A673 (cell line): ENCODE measurements at regions not wholly inside any gene's neighbourhood (a gene's known extent, or its start where the extent isn't known, plus 50 kb on each side); places are given as distances from the start of the nearest gene placed in this dataset.
"Not testable (repeated sequence)": the region's sequence is repeated elsewhere in the genome, so short reads cannot be mapped to it uniquely, and the experiment has no call there.

Experiments
- BruUV-seq: library from RNA; stranded (reverse); fragments of 400-500 nt; replicated peaks from 2 replicates; lab custom pipeline; 2021; lab: Mats Ljungman, UMichigan
- CTCF ChIA-PET: fragments of 300-600 bp; sonication (Branson Sonifier 250); formaldehyde crosslinking; loops from one replicate; lab custom pipeline; 2022; ENCODE audit warnings: antibody characterized with exemption; lab: Charles Lee
- POLR2A ChIA-PET: fragments of 300-600 bp; sonication (Branson Sonifier 250); formaldehyde crosslinking; loops from one replicate; lab custom pipeline; 2022; ENCODE audit warnings: antibody characterized with exemption; ENCODE audit not compliant: low non-redundant PET; lab: Charles Lee
- DNase-seq: peaks from one replicate; pipeline ENCODE4 v3.0.0-alpha.2; 2015; ENCODE audit warnings: low spot score
- H3K27ac ChIP-seq: fragments of 200-600 bp; sonication (generic); 2 replicates; pipeline ENCODE4 v1.5.1; 2016; ENCODE audit warnings: mixed run types, low read depth, mild to moderate bottlenecking, mixed read lengths, antibody characterized with exemption, low read length; ENCODE audit not compliant: poor library complexity, severe bottlenecking
- H3K27me3 ChIP-seq: fragments of 200-600 bp; sonication (generic); replicated peaks from 2 replicates; pipeline ENCODE4 v1.6.1; 2017; ENCODE audit warnings: mixed run types, low read depth, mild to moderate bottlenecking, mixed read lengths, antibody characterized with exemption, low read length; ENCODE audit not compliant: insufficient read depth, poor library complexity
- H3K36me3 ChIP-seq: fragments of 200-600 bp; sonication (generic); 2 replicates; pipeline ENCODE4 v1.6.1; 2016; ENCODE audit warnings: mixed run types, mild to moderate bottlenecking, mixed read lengths, antibody characterized with exemption, low read length; ENCODE audit not compliant: insufficient read depth, poor library complexity, severe bottlenecking
- H3K4me1 ChIP-seq: fragments of 200-600 bp; sonication (generic); 2 replicates; pipeline ENCODE4 v1.6.1; 2017; ENCODE audit warnings: mixed run types, mild to moderate bottlenecking, mixed read lengths, antibody characterized with exemption, low read length; ENCODE audit not compliant: insufficient read depth, poor library complexity, severe bottlenecking
- H3K4me3 ChIP-seq: fragments of 200-600 bp; sonication (generic); 2 replicates; pipeline ENCODE4 v1.5.1; 2016; ENCODE audit warnings: low read depth, mixed run types, mild to moderate bottlenecking, mixed read lengths, low read length; ENCODE audit not compliant: poor library complexity, severe bottlenecking
- H3K9me3 ChIP-seq: fragments of 200-600 bp; sonication (generic); 2 replicates; pipeline ENCODE4 v1.6.1; 2016; ENCODE audit warnings: mixed run types, low read depth, mild to moderate bottlenecking, mixed read lengths, antibody characterized with exemption, low read length; ENCODE audit not compliant: poor library complexity, severe bottlenecking
- CTCF ChIP-seq: fragments of 300-800, 200-600 bp; sonication (generic); conservative IDR thresholded peaks from 2 replicates; pipeline ENCODE4 v1.5.1; 2017; ENCODE audit warnings: low read depth, mild to moderate bottlenecking, antibody characterized with exemption, low read length, moderate library complexity, mixed read lengths
- EZH2 ChIP-seq: fragments of 200-600 bp; sonication (generic); IDR thresholded peaks from 2 replicates; pipeline ENCODE4 v1.6.1; 2017; ENCODE audit warnings: borderline replicate concordance, low read depth, mild to moderate bottlenecking, mixed read lengths, antibody characterized with exemption, low read length; ENCODE audit not compliant: poor library complexity, severe bottlenecking
- intact Hi-C: fragments of 100-400 bp; cut with micrococcal nuclease; formaldehyde crosslinking; loops from one replicate; pipeline ENCODE4 v1.10.0; 2022; ENCODE audit not compliant: unreplicated experiment

GRCh38 chr4:171340258-171340657 is 472.9 kb upstream of the GALNTL6 start:
- POLR2A ChIA-PET: no interaction called here
- Histone ChIP-seq H3K9me3 (no peaks in the 10 kb centered on the region), H3K27ac (no peak overlapping the region), H3K36me3 (no peaks in the 10 kb centered on the region), H3K4me1 (no peaks in the 10 kb centered on the region), H3K27me3 (no peaks in the 10 kb centered on the region), H3K4me3 (no peak overlapping the region)
- no peak for DNase-seq
- CTCF ChIA-PET: no interaction called here
- TF ChIP-seq CTCF (no peak), EZH2 (no peak)
- BruUV-seq: no TSS peak
- intact Hi-C loops: no loop called here

GRCh38 chr4:171334549-171334948 is 478.7 kb upstream of the GALNTL6 start:
- intact Hi-C loops: no loop called here
- ChIA-PET POLR2A (no interaction called here), CTCF (no interaction called here)
- H3K9me3 ChIP-seq: peaks cover 6% of the 10 kb centered on the region
- no peaks in the 10 kb centered on the region for H3K36me3 ChIP-seq
- TF ChIP-seq CTCF (no peak), EZH2 (no peak)
- BruUV-seq: no TSS peak
- no peak overlapping the region for H3K4me3 ChIP-seq
- no peaks in the 10 kb centered on the region for H3K27me3 ChIP-seq
- H3K4me1 ChIP-seq: no peaks in the 10 kb centered on the region
- DNase-seq: no peak
- H3K27ac ChIP-seq: no peak overlapping the region

- no TSS peak for BruUV-seq
- Histone ChIP-seq H3K36me3 (no peaks in the 10 kb centered on the region), H3K27ac (no peak overlapping the region)
Observed at GRCh38 chr4:171308661-171309060, 504.5 kb upstream of the GALNTL6 start.

GRCh38 chr4:171298048-171298718 is 515.0 kb upstream of the GALNTL6 start:
- intact Hi-C loops, H3K27ac ChIP-seq, CTCF ChIA-PET, DNase-seq, H3K4me3 ChIP-seq, H3K27me3 ChIP-seq, H3K9me3 ChIP-seq, POLR2A ChIA-PET, H3K4me1 ChIP-seq, H3K36me3 ChIP-seq, BruUV-seq: not testable (repeated sequence)

More at GRCh38 chr4:171308661-171309060, 504.5 kb upstream of the GALNTL6 start:
- Histone ChIP-seq H3K4me1 (no peaks in the 10 kb centered on the region), H3K4me3 (no peak overlapping the region), H3K27me3 (no peaks in the 10 kb centered on the region), H3K9me3 (no peaks in the 10 kb centered on the region)
- no peak for DNase-seq
- intact Hi-C loops: no loop called here
- ChIA-PET POLR2A (no interaction called here), CTCF (no interaction called here)
- TF ChIP-seq CTCF: no peak
- no peak for TF ChIP-seq EZH2
